GM23248 (cell line): ENCODE measurements at regions not wholly inside any gene's neighbourhood (a gene's known extent, or its start where the extent isn't known, plus 50 kb on each side); places are given as distances from the start of the nearest gene placed in this dataset.

Experiments
- DNase-seq: peaks from one replicate; pipeline ENCODE4 v3.0.0-alpha.2; 2015
- H2AFZ ChIP-seq: fragments of 200-600 bp; sonication (generic); 2 replicates; pipeline ENCODE4 v1.6.1; 2016; ENCODE audit warnings: antibody characterized with exemption
- H3F3A ChIP-seq: fragments of 200-600 bp; sonication (generic); 2 replicates; pipeline ENCODE4 v1.6.1; 2016; ENCODE audit warnings: mild to moderate bottlenecking, antibody characterized with exemption, mixed run types; ENCODE audit not compliant: insufficient read depth
- H3K27ac ChIP-seq: fragments of 200-600 bp; sonication (generic); 2 replicates; pipeline ENCODE4 v1.5.1; 2016; ENCODE audit warnings: mild to moderate bottlenecking
- H3K27me3 ChIP-seq: fragments of 200-600 bp; sonication (generic); replicated peaks from 2 replicates; pipeline ENCODE4 v1.6.1; 2016; ENCODE audit warnings: mild to moderate bottlenecking; ENCODE audit not compliant: insufficient read depth
- H3K36me3 ChIP-seq: fragments of 200-600 bp; sonication (generic); 2 replicates; pipeline ENCODE4 v1.6.1; 2016; ENCODE audit warnings: low read depth, mild to moderate bottlenecking
- H3K4me1 ChIP-seq: fragments of 200-600 bp; sonication (generic); 2 replicates; pipeline ENCODE4 v1.6.1; 2016; ENCODE audit warnings: mild to moderate bottlenecking; ENCODE audit not compliant: insufficient read depth
- H3K4me2 ChIP-seq: fragments of 200-600 bp; sonication (generic); one replicate; pipeline ENCODE4 v1.6.1; 2016; ENCODE audit warnings: mild to moderate bottlenecking; ENCODE audit not compliant: unreplicated experiment
- H3K4me3 ChIP-seq: fragments of 200-600 bp; sonication (generic); 2 replicates; pipeline ENCODE4 v1.5.1; 2016; ENCODE audit warnings: mild to moderate bottlenecking
- H3K79me2 ChIP-seq: fragments of 200-600 bp; sonication (generic); 2 replicates; pipeline ENCODE4 v1.6.1; 2016; ENCODE audit warnings: mild to moderate bottlenecking; ENCODE audit not compliant: insufficient read depth
- H3K9ac ChIP-seq: fragments of 200-600 bp; sonication (generic); 2 replicates; pipeline ENCODE4 v1.6.1; 2016; ENCODE audit warnings: mild to moderate bottlenecking
- H3K9me2 ChIP-seq: fragments of 200-600 bp; sonication (generic); 2 replicates; pipeline ENCODE4 v1.6.1; 2016; ENCODE audit warnings: mixed run types, mild to moderate bottlenecking, moderate library complexity; ENCODE audit not compliant: insufficient read depth
- H3K9me3 ChIP-seq: fragments of 200-600 bp; sonication (generic); one replicate; pipeline ENCODE4 v1.6.1; 2017; ENCODE audit warnings: low read depth
- H4K20me1 ChIP-seq: fragments of 200-600 bp; sonication (generic); 2 replicates; pipeline ENCODE4 v1.6.0; 2016; ENCODE audit not compliant: insufficient read depth
- EZH2 ChIP-seq: fragments of 200-600 bp; sonication (generic); IDR thresholded peaks from 2 replicates; pipeline ENCODE4 v1.6.1; 2018; ENCODE audit warnings: antibody characterized with exemption, mild to moderate bottlenecking; ENCODE audit not compliant: insufficient read depth, poor library complexity, severe bottlenecking
- EZH2phosphoT487 ChIP-seq: fragments of 200-600 bp; sonication (generic); IDR thresholded peaks from 2 replicates; pipeline ENCODE4 v1.6.1; 2018; ENCODE audit warnings: antibody characterized with exemption, moderate library complexity, mild to moderate bottlenecking, low read depth; ENCODE audit not compliant: insufficient read depth
- WGBS, 2 experiments: methylation state at CpG; one replicate each; pipeline ENCODE4 v1.1.6; 2015 to 2017; ENCODE audit warnings: low lambda C conversion rate in 2 of 2, low coverage in 1 of 2; ENCODE audit errors: missing lambda C conversion rate in 2 of 2; 5-methylcytosine and 5-hydroxymethylcytosine counted together
- in situ Hi-C: fragments of 300-500 bp; cut with MboI; formaldehyde crosslinking; loops from 2 replicates; pipeline ENCODE4 v1.15.0; 2020

- Histone ChIP-seq H3K27me3 (no peaks in the 10 kb centered on the region), H2AFZ (no peak overlapping the region), H3K9me2 (no peaks in the 10 kb centered on the region), H3K36me3 (no peaks in the 10 kb centered on the region), H3K4me2 (no peak overlapping the region), H3K4me3 (no peak overlapping the region), H3K9ac (no peak overlapping the region), H3F3A (peaks cover 16% of the 10 kb centered on the region; the same call in 1 of the 2 replicates), H3K27ac (no peak overlapping the region), H3K4me1 (peaks cover 19% of the 10 kb centered on the region), H3K9me3 (no peaks in the 10 kb centered on the region), H3K79me2 (no peaks in the 10 kb centered on the region), H4K20me1 (no peaks in the 10 kb centered on the region)
- in situ Hi-C loops = no loop called here
- DNase-seq = peak; percentile 42
- no peak for TF ChIP-seq EZH2phosphoT487
- TF ChIP-seq EZH2 = no peak
- WGBS, 2 experiments = 19 to 30% methylated on average over 2 of the region's 2 CpGs
Measured at GRCh38 chr10:117450940-117451339, 75.7 kb upstream of the PDZD8 start.

GRCh38 chr10:117449636-117450035 is 74.4 kb upstream of the PDZD8 start:
- Histone ChIP-seq H3K9me2 (no peaks in the 10 kb centered on the region), H3K27me3 (no peaks in the 10 kb centered on the region), H3K36me3 (no peaks in the 10 kb centered on the region), H3K27ac (no peak overlapping the region), H3K79me2 (no peaks in the 10 kb centered on the region), H2AFZ (no peak overlapping the region), H3K4me2 (no peak overlapping the region), H4K20me1 (no peaks in the 10 kb centered on the region), H3K9ac (no peak overlapping the region), H3K4me3 (no peak overlapping the region), H3F3A (peaks cover 8% of the 10 kb centered on the region; the same call in 1 of the 2 replicates), H3K4me1 (peaks cover 6% of the 10 kb centered on the region; the same call in 1 of the 2 replicates), H3K9me3 (no peaks in the 10 kb centered on the region)
- in situ Hi-C loops = no loop called here
- peak; percentile 40 for DNase-seq
- 46 to 51% methylated on average over 6 of the region's 6 CpGs for WGBS, 2 experiments
- no peak for TF ChIP-seq EZH2phosphoT487
- TF ChIP-seq EZH2 = no peak

GRCh38 chr10:117448802-117449201 is 73.6 kb upstream of the PDZD8 start:
- H3K4me3 ChIP-seq = no peak overlapping the region
- no peaks in the 10 kb centered on the region for H4K20me1 ChIP-seq
- no peak overlapping the region for H3K4me2 ChIP-seq
- no peaks in the 10 kb centered on the region for H3K9me2 ChIP-seq
- no peak overlapping the region for H3K27ac ChIP-seq
- 0 out of 2 replicates have a peak, but pooled peaks cover 7% of the 10 kb centered on the region for H3F3A ChIP-seq
- in situ Hi-C loops = no loop called here
- no peaks in the 10 kb centered on the region for H3K9me3 ChIP-seq
- TF ChIP-seq EZH2 (no peak), EZH2phosphoT487 (no peak)
- no peaks in the 10 kb centered on the region for H3K79me2 ChIP-seq
- no peaks in the 10 kb centered on the region for H3K36me3 ChIP-seq
- H3K9ac ChIP-seq = no peak overlapping the region
- WGBS, 2 experiments = 27 to 32% methylated on average over 5 of the region's 5 CpGs
- H3K27me3 ChIP-seq = no peaks in the 10 kb centered on the region
- H3K4me1 ChIP-seq = no peaks in the 10 kb centered on the region
- H2AFZ ChIP-seq = no peak overlapping the region
- no peak for DNase-seq

GRCh38 chr10:117445992-117446391 is 70.8 kb upstream of the PDZD8 start:
- Histone ChIP-seq H3K79me2 (no peaks in the 10 kb centered on the region), H3K4me1 (peaks cover 26% of the 10 kb centered on the region), H3K27ac (no peak overlapping the region), H3K9me3 (no peaks in the 10 kb centered on the region), H3K36me3 (no peaks in the 10 kb centered on the region), H3K4me2 (no peak overlapping the region), H3F3A (peaks cover 27% of the 10 kb centered on the region), H4K20me1 (no peaks in the 10 kb centered on the region), H3K27me3 (no peaks in the 10 kb centered on the region), H3K9ac (no peak overlapping the region), H3K9me2 (no peaks in the 10 kb centered on the region), H2AFZ (no peak overlapping the region), H3K4me3 (no peak overlapping the region)
- WGBS, 2 experiments = 72 to 86% methylated on average over 3 of the region's 3 CpGs
- in situ Hi-C loops = no loop called here
- DNase-seq = no peak
- TF ChIP-seq EZH2 (no peak), EZH2phosphoT487 (no peak)
